Activated naive CD8-positive, alpha-beta T cell (primary cell): ENCODE measurements at regions not wholly inside any gene's neighbourhood (a gene's known extent, or its start where the extent isn't known, plus 50 kb on each side); places are given as distances from the start of the nearest gene placed in this dataset.

Experiments used
- H3K27ac Mint-ChIP-seq: one replicate; pipeline ENCODE4 v1.8.0; 2021; ENCODE audit warnings: mixed read lengths
- H3K27me3 Mint-ChIP-seq: one replicate; pipeline ENCODE4 v1.8.0; 2021; ENCODE audit warnings: mixed read lengths
- H3K36me3 Mint-ChIP-seq: one replicate; pipeline ENCODE4 v1.8.0; 2021; ENCODE audit warnings: mixed read lengths
- H3K4me1 Mint-ChIP-seq: one replicate; pipeline ENCODE4 v1.8.0; 2021; ENCODE audit warnings: low read depth, mixed read lengths
- H3K4me3 Mint-ChIP-seq: one replicate; pipeline ENCODE4 v1.8.0; 2021; ENCODE audit warnings: mild to moderate bottlenecking, mixed read lengths
- H3K9me3 Mint-ChIP-seq: one replicate; pipeline ENCODE4 v1.8.0; 2021; ENCODE audit warnings: low read depth, mixed read lengths

- no peaks in the 10 kb centered on the region for H3K9me3 Mint-ChIP-seq
- no peaks in the 10 kb centered on the region for H3K36me3 Mint-ChIP-seq
- H3K4me3 Mint-ChIP-seq = no peak overlapping the region
- no peaks in the 10 kb centered on the region for H3K27me3 Mint-ChIP-seq
- no peak overlapping the region for H3K27ac Mint-ChIP-seq
- H3K4me1 Mint-ChIP-seq = peaks cover 9% of the 10 kb centered on the region
These were observed 172.8 kb downstream of the KATNAL1 start for GRCh38 chr13:30134578-30134977.

- Mint-ChIP-seq H3K9me3 (no peaks in the 10 kb centered on the region), H3K4me3 (no peak overlapping the region), H3K36me3 (no peaks in the 10 kb centered on the region), H3K27ac (no peak overlapping the region), H3K27me3 (no peaks in the 10 kb centered on the region), H3K4me1 (peaks cover 9% of the 10 kb centered on the region)
These were observed 173.4 kb downstream of the KATNAL1 start for GRCh38 chr13:30133996-30134395.

DNA sequence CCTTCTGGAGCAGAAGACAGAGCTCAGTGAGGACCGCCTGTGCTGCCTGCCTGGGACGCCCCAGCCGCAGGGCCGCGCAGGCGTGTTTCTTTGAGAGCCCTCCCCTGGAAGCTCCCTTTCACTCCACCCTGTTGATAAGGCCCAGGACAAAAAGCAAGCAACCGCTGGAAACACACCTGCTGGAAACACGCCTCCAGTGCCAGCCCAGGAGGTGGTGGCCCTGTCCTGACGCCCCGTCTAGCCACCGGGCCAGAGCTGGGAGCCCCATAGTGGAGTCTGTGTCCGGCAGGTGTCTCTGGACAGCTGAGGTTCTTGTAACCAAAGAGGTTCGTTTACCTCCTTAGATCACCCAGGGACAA lies 173.8 kb downstream of the KATNAL1 start:
- no peaks in the 10 kb centered on the region for H3K9me3 Mint-ChIP-seq
- no peak overlapping the region for H3K4me3 Mint-ChIP-seq
- peaks cover 9% of the 10 kb centered on the region for H3K4me1 Mint-ChIP-seq
- H3K27ac Mint-ChIP-seq = no peak overlapping the region
- no peaks in the 10 kb centered on the region for H3K27me3 Mint-ChIP-seq
- H3K36me3 Mint-ChIP-seq = no peaks in the 10 kb centered on the region

DNA sequence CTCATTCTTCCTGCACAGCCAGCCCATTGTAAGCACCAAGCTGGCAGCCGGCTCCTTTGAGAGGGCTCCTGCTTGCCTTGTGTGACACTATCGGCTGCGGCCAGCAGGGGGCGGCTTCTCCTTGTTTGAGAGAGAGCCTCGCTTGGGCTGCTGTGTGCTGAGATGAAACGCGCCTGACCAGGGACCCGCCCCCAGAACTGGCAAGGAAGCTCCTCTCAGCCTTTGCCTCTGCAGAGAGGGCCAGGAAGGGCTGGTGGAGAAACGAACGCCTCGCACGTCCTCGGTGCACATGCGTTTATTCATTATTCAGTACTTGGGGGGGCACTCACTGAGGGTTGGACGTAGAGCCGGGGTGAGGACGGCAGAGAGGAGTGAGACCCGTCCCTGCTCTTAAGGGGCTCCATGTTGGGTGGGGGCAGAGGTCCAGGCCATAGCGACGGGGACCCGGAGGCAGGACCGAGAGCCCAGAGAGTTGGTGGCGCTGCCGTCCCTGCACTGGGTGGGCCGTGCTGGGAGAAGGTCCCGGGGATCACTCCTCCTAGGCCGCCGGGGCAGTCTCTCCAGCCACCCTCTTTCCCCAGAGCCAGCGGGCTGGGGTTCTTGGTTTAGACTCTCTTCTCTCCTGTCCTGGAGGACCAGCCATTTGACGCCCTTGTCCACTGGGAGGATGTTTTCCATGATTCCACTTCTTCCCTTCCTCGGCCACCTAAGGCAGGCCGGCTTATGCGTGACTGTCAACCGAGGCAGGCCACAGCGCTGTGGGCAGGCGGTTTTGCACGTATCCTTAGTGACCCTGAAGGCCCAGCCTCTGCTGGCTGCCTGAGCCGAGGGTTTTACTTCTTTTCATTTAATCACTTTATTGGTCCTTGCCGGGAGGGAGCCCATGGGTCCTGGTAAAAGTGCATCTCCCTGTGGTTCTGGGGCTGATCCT lies 174.5 kb downstream of the KATNAL1 start:
- Mint-ChIP-seq H3K4me3 (peak overlapping the region; percentile 24), H3K9me3 (no peaks in the 10 kb centered on the region), H3K4me1 (peaks cover 9% of the 10 kb centered on the region), H3K36me3 (no peaks in the 10 kb centered on the region), H3K27me3 (no peaks in the 10 kb centered on the region), H3K27ac (no peak overlapping the region)

GRCh38 chr13:30129411-30129810 lies 177.9 kb downstream of the KATNAL1 start:
- Mint-ChIP-seq H3K27me3 (no peaks in the 10 kb centered on the region), H3K27ac (no peak overlapping the region), H3K9me3 (no peaks in the 10 kb centered on the region), H3K36me3 (no peaks in the 10 kb centered on the region), H3K4me1 (peaks cover 9% of the 10 kb centered on the region), H3K4me3 (no peak overlapping the region)

GRCh38 chr13:30128591-30128990 lies 178.8 kb downstream of the KATNAL1 start:
- H3K27me3 Mint-ChIP-seq = no peaks in the 10 kb centered on the region
- no peaks in the 10 kb centered on the region for H3K9me3 Mint-ChIP-seq

GRCh38 chr13:30128095-30128494 lies 179.3 kb downstream of the KATNAL1 start:
- Mint-ChIP-seq H3K27ac (no peak overlapping the region), H3K9me3 (no peaks in the 10 kb centered on the region), H3K4me1 (peaks cover 6% of the 10 kb centered on the region), H3K36me3 (no peaks in the 10 kb centered on the region), H3K4me3 (no peak overlapping the region), H3K27me3 (no peaks in the 10 kb centered on the region)

More at GRCh38 chr13:30128591-30128990, 178.8 kb downstream of the KATNAL1 start:
- no peaks in the 10 kb centered on the region for H3K36me3 Mint-ChIP-seq
- H3K4me1 Mint-ChIP-seq = peaks cover 9% of the 10 kb centered on the region
- H3K27ac Mint-ChIP-seq = no peak overlapping the region
- H3K4me3 Mint-ChIP-seq = no peak overlapping the region

- H3K9me3 Mint-ChIP-seq = no peaks in the 10 kb centered on the region
- no peaks in the 10 kb centered on the region for H3K27me3 Mint-ChIP-seq
- peaks cover 5% of the 10 kb centered on the region for H3K4me1 Mint-ChIP-seq
- H3K4me3 Mint-ChIP-seq = no peak overlapping the region
- H3K27ac Mint-ChIP-seq = no peak overlapping the region
- no peaks in the 10 kb centered on the region for H3K36me3 Mint-ChIP-seq
These were observed 180.4 kb downstream of the KATNAL1 start for GRCh38 chr13:30126903-30127428.

GRCh38 chr13:30125422-30126073 lies 181.8 kb downstream of the KATNAL1 start:
- H3K4me1 Mint-ChIP-seq = peaks cover 15% of the 10 kb centered on the region
- no peaks in the 10 kb centered on the region for H3K36me3 Mint-ChIP-seq
- H3K9me3 Mint-ChIP-seq = no peaks in the 10 kb centered on the region
- no peak overlapping the region for H3K27ac Mint-ChIP-seq
- H3K4me3 Mint-ChIP-seq = no peak overlapping the region
- no peaks in the 10 kb centered on the region for H3K27me3 Mint-ChIP-seq

- H3K9me3 Mint-ChIP-seq = no peaks in the 10 kb centered on the region
- H3K4me3 Mint-ChIP-seq = no peak overlapping the region
- H3K27me3 Mint-ChIP-seq = no peaks in the 10 kb centered on the region
- H3K36me3 Mint-ChIP-seq = no peaks in the 10 kb centered on the region
- peaks cover 27% of the 10 kb centered on the region for H3K4me1 Mint-ChIP-seq
- no peak overlapping the region for H3K27ac Mint-ChIP-seq
These were observed 183.1 kb downstream of the KATNAL1 start for GRCh38 chr13:30124131-30124768.

DNA sequence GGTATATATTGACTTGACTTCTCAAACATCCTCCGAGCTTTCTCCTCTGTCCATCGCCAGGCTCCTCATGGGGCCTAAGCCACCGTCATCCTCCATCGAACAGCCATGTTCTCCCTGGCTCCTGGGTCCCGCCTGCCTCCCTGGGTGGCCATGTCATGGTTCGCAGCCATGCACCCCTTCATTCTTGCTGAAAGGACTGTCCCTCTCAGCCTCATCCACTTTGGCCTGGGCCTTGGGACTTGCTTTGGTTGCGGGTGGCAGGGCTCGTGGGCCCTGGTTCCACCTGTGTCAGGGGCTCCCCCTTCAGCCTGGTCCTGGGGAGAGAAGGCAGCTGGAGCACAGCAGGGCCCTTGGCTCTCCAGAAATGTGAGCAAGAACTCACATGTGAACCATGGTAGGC lies 183.8 kb downstream of the KATNAL1 start:
- Mint-ChIP-seq H3K9me3 (no peaks in the 10 kb centered on the region), H3K27me3 (no peaks in the 10 kb centered on the region), H3K27ac (no peak overlapping the region), H3K4me1 (peaks cover 31% of the 10 kb centered on the region), H3K36me3 (no peaks in the 10 kb centered on the region), H3K4me3 (no peak overlapping the region)

- H3K27me3 Mint-ChIP-seq = peaks cover 1% of the 10 kb centered on the region
- H3K27ac Mint-ChIP-seq = no peak overlapping the region
- H3K36me3 Mint-ChIP-seq = no peaks in the 10 kb centered on the region
- H3K4me1 Mint-ChIP-seq = peaks cover 35% of the 10 kb centered on the region
- no peaks in the 10 kb centered on the region for H3K9me3 Mint-ChIP-seq
- no peak overlapping the region for H3K4me3 Mint-ChIP-seq
These were observed 185.7 kb downstream of the KATNAL1 start for GRCh38 chr13:30121666-30122065.

- Mint-ChIP-seq H3K4me3 (no peak overlapping the region), H3K9me3 (no peaks in the 10 kb centered on the region), H3K4me1 (peaks cover 35% of the 10 kb centered on the region), H3K27me3 (peaks cover 1% of the 10 kb centered on the region), H3K36me3 (no peaks in the 10 kb centered on the region), H3K27ac (no peak overlapping the region)
These were observed 186.1 kb downstream of the KATNAL1 start for GRCh38 chr13:30121244-30121643.

DNA sequence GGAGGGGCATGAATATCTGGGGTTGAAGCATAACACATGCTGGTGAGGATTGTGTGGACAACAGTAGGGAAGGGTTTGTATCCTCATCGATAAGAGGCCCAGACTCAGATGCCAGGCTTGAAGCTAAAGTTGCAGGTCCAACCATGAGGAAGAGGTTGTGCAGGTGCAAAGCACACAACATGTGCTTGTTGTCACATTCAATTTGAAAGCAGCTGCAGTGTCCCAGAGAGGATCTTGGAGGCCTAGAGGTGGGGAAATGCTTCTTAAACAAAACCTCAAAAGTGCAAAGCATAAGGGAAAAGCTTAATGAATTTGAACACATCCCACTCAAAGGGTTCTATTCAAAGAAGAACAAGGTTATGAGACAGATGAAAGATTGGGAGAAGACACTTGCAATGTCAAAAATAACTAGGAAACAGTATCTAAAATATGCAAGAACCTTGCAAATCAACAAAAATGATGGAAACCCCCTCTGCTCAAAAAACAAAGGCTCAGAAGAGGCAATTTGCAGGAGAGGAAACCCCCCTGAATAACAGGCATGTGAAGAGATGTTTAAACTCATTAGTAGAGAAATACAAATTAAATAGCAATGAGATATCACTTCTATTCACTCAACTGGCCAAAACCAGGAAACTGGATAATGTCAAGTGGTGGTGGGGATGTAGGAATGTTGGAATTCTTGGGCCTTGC lies 187.1 kb downstream of the KATNAL1 start:
- no peaks in the 10 kb centered on the region for H3K9me3 Mint-ChIP-seq
- H3K4me1 Mint-ChIP-seq = peaks cover 35% of the 10 kb centered on the region
- H3K27ac Mint-ChIP-seq = peak overlapping the region; percentile 16
- H3K4me3 Mint-ChIP-seq = peak overlapping the region; percentile 14
- peaks cover 1% of the 10 kb centered on the region for H3K27me3 Mint-ChIP-seq
- no peaks in the 10 kb centered on the region for H3K36me3 Mint-ChIP-seq
